ENCODE measurements at regions not wholly inside any gene's neighbourhood (a gene's known extent, or its start where the extent isn't known, plus 50 kb on each side); places are given as distances from the start of the nearest gene placed in this dataset.

DNA sequence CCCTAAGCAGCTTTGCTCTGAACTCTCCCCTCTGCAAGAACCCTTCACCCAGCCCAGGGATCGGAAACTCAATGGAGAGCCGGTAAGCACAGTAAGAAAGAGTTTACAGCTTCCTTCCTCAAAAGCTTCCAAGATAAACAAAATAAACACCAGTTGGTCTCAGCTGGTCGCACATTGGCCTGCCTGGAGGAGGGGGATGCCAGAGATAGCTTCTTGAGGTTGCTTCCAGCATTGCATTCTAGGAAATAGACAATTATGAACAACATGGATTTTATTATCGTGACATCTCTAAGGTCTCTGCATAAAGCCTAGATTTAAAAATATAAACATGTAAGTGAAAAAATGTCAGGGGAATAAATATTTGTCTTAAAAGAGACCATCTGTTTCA lies 141.5 kb upstream of the PKDCC start:
- TF ChIP-seq EZH2phosphoT487 (IDR thresholded peaks at IDR 0.05; ENCODE audit: low read depth): no peak
- TF ChIP-seq, protein P1, sequence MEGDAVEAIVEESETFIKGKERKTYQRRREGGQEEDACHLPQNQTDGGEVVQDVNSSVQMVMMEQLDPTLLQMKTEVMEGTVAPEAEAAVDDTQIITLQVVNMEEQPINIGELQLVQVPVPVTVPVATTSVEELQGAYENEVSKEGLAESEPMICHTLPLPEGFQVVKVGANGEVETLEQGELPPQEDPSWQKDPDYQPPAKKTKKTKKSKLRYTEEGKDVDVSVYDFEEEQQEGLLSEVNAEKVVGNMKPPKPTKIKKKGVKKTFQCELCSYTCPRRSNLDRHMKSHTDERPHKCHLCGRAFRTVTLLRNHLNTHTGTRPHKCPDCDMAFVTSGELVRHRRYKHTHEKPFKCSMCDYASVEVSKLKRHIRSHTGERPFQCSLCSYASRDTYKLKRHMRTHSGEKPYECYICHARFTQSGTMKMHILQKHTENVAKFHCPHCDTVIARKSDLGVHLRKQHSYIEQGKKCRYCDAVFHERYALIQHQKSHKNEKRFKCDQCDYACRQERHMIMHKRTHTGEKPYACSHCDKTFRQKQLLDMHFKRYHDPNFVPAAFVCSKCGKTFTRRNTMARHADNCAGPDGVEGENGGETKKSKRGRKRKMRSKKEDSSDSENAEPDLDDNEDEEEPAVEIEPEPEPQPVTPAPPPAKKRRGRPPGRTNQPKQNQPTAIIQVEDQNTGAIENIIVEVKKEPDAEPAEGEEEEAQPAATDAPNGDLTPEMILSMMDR (IDR thresholded peaks at IDR 0.05; ENCODE audit: low read depth, low read length): no peak
- Histone ChIP-seq H3K36me3 (replicated peaks; ENCODE audit: low read depth, low read length) (no peaks in the 10 kb centered on the region), H3K4me3 (ENCODE audit: low read length) (no peak overlapping the region), H3K4me2 (ENCODE audit: low read length) (no peak overlapping the region), H3K4me1 (ENCODE audit: low read length) (no peaks in the 10 kb centered on the region), H3K9me3 (ENCODE audit: insufficient read depth, low read length) (no peaks in the 10 kb centered on the region), H3K9ac (ENCODE audit: low read length) (no peak overlapping the region), H3K27me3 (ENCODE audit: low read depth, low read length) (peaks cover 25% of the 10 kb centered on the region; the same call in 1 of the 2 replicates), H3K79me2 (ENCODE audit: low read length) (no peaks in the 10 kb centered on the region), H3K27ac (ENCODE audit: low read length) (no peak overlapping the region), H2AFZ (ENCODE audit: low read depth, low read length) (no peak overlapping the region), H4K20me1 (ENCODE audit: insufficient read depth, low read length) (no peaks in the 10 kb centered on the region)

DNA sequence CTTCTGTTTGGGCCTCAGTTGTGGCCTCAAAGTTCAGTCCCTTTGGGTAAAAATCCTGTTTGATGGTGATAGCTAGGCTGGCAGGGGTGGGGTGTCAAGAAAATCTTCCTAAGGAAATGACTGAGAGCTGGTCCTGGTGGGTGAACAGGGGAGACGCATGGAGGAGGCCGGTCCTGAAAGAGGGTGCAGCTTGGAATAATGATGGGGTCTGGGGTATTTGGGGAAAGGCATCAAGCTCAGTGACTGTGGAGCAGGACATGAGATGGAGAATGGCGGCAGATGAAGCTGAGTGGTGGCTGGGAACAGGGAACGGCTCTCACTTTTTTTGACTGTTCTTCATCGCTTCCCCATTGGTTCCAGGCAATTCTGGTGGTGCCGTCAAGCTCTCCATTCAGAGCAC lies 140.7 kb upstream of the PKDCC start:
- Histone ChIP-seq H2AFZ (ENCODE audit: low read depth, low read length) (no peak overlapping the region), H3K4me2 (ENCODE audit: low read length) (no peak overlapping the region), H3K9ac (ENCODE audit: low read length) (no peak overlapping the region), H4K20me1 (ENCODE audit: insufficient read depth, low read length) (no peaks in the 10 kb centered on the region), H3K9me3 (ENCODE audit: insufficient read depth, low read length) (no peaks in the 10 kb centered on the region), H3K27me3 (ENCODE audit: low read depth, low read length) (peaks cover 19% of the 10 kb centered on the region; the same call in 1 of the 2 replicates), H3K36me3 (replicated peaks; ENCODE audit: low read depth, low read length) (no peaks in the 10 kb centered on the region), H3K27ac (ENCODE audit: low read length) (no peak overlapping the region), H3K4me3 (ENCODE audit: low read length) (no peak overlapping the region), H3K4me1 (ENCODE audit: low read length) (no peaks in the 10 kb centered on the region), H3K79me2 (ENCODE audit: low read length) (no peaks in the 10 kb centered on the region)
- no peak for TF ChIP-seq EZH2phosphoT487 (IDR thresholded peaks at IDR 0.05; ENCODE audit: low read depth)
- TF ChIP-seq, protein P1 (IDR thresholded peaks at IDR 0.05; ENCODE audit: low read depth, low read length): no peak

DNA sequence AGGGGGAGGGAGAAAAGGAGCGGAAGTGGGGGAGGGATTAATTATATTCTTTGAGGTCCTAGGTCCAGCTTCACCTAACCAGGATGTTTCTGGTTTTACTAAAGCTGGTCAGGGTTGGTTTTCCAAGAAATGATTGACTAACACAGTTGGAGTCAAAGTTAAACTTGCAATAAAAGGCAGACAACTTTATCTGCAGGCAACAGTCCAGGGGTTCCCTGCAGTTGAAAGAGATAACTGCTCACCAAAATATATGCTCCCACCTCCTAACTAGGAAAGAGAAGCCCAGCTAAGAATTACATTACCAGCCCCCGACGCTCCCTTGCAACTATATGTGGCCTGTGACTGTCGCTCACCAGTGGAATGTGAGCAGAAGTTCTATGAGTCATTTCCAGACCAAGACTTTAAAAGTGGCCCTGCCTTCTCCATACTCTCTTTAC lies 140.0 kb upstream of the PKDCC start:
- Histone ChIP-seq H3K4me3 (ENCODE audit: low read length) (no peak overlapping the region), H4K20me1 (ENCODE audit: insufficient read depth, low read length) (no peaks in the 10 kb centered on the region), H3K79me2 (ENCODE audit: low read length) (no peaks in the 10 kb centered on the region), H3K4me2 (ENCODE audit: low read length) (no peak overlapping the region), H3K9me3 (ENCODE audit: insufficient read depth, low read length) (no peaks in the 10 kb centered on the region), H3K4me1 (ENCODE audit: low read length) (no peaks in the 10 kb centered on the region), H3K9ac (ENCODE audit: low read length) (no peak overlapping the region), H3K27ac (ENCODE audit: low read length) (no peak overlapping the region), H2AFZ (ENCODE audit: low read depth, low read length) (no peak overlapping the region), H3K27me3 (ENCODE audit: low read depth, low read length) (peaks cover 21% of the 10 kb centered on the region; the same call in 1 of the 2 replicates), H3K36me3 (replicated peaks; ENCODE audit: low read depth, low read length) (no peaks in the 10 kb centered on the region)
- TF ChIP-seq EZH2phosphoT487 (IDR thresholded peaks at IDR 0.05; ENCODE audit: low read depth): no peak
- TF ChIP-seq, protein P1 (IDR thresholded peaks at IDR 0.05; ENCODE audit: low read depth, low read length): no peak

DNA sequence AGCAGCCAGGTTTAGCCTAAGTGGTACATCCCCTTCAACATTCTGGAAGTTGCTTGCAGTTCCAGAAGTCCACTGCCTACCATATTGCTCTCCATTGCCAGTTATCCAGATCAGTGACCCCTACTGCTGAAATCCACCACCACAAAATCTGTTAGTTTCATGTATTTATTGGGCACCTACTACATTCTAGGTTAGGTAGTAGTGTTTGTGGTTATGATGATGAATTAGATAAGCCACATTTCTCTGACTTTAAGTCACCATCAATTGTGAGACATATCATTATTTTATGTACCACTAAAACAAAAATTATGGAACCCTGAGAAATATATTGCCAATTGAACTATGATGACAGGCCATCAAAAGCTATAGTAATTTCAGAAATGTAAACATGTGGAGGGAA lies 139.5 kb upstream of the PKDCC start:
- H3K4me2 ChIP-seq (ENCODE audit: low read length): no peak overlapping the region
- H3K27ac ChIP-seq (ENCODE audit: low read length): no peak overlapping the region
- H3K9me3 ChIP-seq (ENCODE audit: insufficient read depth, low read length): no peaks in the 10 kb centered on the region
- H3K79me2 ChIP-seq (ENCODE audit: low read length): no peaks in the 10 kb centered on the region
- H3K27me3 ChIP-seq (ENCODE audit: low read depth, low read length): peaks cover 24% of the 10 kb centered on the region; the same call in 1 of the 2 replicates
- no peak overlapping the region for H3K4me3 ChIP-seq (ENCODE audit: low read length)
- H3K9ac ChIP-seq (ENCODE audit: low read length): no peak overlapping the region
- TF ChIP-seq, protein P1 (IDR thresholded peaks at IDR 0.05; ENCODE audit: low read depth, low read length): no peak
- TF ChIP-seq EZH2phosphoT487 (IDR thresholded peaks at IDR 0.05; ENCODE audit: low read depth): no peak
- H3K36me3 ChIP-seq (replicated peaks; ENCODE audit: low read depth, low read length): no peaks in the 10 kb centered on the region
- H2AFZ ChIP-seq (ENCODE audit: low read depth, low read length): no peak overlapping the region
- H4K20me1 ChIP-seq (ENCODE audit: insufficient read depth, low read length): no peaks in the 10 kb centered on the region
- no peaks in the 10 kb centered on the region for H3K4me1 ChIP-seq (ENCODE audit: low read length)
